NCI-H2196 treated with DMSO at 0.1 percent for 48 hours (cell line): ENCODE measurements at regions not wholly inside any gene's neighbourhood (a gene's known extent, or its start where the extent isn't known, plus 50 kb on each side); places are given as distances from the start of the nearest gene placed in this dataset.
"Not testable (repeated sequence)": the region's sequence is repeated elsewhere in the genome, so short reads cannot be mapped to it uniquely, and the experiment has no call there.

Source experiments
- DNase-seq: peaks from one replicate; lab custom pipeline; 2025; ENCODE audit not compliant: unreplicated experiment; lab: John Stamatoyannopoulos, UW

- no peak for DNase-seq
Observed at GRCh38 chrX:139052461-139052860, 340.9 kb upstream of the FGF13 start.

DNA sequence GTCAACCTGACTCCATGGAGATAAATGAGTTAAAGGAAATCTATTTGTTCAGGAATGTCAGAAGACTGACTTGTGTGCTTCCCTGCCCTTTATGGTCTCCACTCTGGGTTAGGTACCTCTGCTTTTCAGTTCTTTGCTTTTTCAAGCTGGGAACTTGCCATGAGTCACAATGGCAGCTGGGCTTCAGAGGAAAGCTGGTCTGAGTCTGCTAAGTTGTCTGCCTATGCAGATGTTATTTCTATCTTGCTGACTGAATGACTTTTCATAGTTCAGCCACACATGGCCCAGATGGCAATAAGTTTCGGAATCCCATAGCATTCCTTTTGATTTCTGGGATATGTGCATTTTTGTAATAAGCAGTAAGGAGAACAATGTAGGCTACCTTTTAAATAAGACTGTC, 337.9 kb upstream of the FGF13 start:
- no peak for DNase-seq

- DNase-seq, result no peak
Observed at GRCh38 chrX:139044680-139045079, 333.2 kb upstream of the FGF13 start.

DNA sequence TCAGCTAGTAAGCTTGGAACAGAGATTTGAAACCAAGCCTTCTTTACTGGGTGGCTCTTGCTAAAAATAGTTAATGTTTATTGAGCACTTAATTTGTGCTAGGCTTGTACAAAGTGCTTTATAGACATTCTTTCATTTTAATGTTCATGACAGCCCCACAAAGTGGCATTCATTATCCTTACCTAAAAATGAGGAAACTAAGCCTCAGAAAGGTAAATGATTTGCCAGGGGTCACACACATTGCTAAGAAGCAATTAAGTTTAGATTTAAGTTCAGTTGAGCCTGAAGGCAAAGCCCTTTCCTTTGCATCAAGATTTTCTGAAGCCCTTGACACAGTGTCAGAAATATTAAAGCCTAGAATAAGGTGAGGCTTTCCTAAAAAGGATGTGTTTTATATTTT, 327.5 kb upstream of the FGF13 start:
- no peak for DNase-seq

DNA sequence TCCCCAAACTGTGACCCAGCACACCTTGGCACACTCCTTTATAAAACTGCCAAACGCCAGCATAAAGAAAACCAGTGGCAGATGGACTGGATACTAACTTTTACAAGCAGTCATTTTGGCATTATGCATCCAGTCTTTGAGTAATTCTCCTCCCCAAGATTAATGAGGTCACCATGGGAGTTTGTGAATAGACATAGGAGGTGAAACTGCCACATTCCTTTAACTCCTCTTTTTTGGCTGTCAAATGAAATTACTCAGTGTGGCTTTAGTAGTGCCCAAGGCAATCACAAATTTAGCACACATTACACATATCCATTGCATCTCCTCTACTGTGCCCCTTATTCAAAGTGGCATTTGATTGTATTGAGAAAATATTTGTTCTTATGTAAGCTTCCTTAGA, 315.3 kb upstream of the FGF13 start:
- no peak for DNase-seq

DNA sequence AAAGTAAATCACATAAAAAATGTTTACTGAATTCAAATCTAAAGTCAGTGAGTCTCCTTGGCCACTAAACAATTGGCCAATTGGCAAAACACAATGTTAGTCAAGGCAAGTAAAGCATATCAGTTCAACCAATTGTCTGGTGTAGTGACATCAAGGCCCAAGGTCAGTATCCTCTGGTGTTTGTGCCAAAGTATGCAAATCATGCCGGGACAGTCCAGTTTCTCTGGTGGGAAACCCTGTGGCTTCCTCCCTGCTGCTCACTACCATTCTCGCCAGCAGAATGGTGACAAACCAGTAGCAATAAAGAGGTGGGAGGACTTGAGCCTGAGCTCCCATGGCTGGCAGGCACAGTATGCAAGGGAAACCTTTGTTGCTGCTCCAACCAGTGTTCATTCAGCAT, 314.9 kb upstream of the FGF13 start:
- DNase-seq, result no peak

DNA sequence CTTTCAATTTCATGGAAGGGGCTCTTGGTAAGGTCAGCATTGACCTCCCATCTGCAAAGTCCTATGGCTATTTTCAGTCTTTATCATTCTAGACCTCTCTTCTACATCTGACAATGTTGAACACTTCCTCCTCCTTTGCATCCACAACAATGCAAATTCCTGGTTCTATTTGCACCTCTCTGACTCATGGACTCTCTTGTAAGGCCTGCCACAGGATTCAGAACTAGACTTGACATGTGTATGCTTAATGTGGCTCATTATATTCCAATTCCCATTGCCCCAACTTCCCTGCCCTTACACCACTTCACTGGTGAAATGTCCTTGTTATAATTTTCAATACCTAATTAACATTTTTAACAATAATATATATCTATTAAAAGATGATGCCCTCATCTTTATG, 314.3 kb upstream of the FGF13 start:
- DNase-seq, result no peak

DNA sequence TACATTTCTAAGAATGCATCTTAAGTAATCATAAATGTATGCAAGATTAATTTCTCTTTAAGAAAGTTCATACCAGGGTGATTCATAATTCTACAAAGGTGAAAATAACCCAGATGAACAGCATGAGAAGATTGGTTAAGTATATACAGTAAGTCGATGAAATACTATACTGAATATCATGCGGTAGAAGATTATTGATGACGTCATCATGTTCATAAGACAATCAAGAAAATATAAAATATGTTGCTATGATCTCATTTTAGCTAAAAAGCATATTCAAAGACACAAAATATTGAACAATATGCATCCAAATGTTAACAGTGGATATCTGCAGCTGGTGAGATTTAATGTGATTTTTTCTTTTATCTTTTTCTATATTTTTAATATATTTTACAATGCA, 312.0 kb upstream of the FGF13 start:
- DNase-seq, result no peak

GRCh38 chrX:139020801-139021200, 309.3 kb upstream of the FGF13 start:
- DNase-seq, result no peak

- no peak for DNase-seq
Observed at GRCh38 chrX:139018436-139018835, 306.9 kb upstream of the FGF13 start.

- no peak for DNase-seq
Observed at GRCh38 chrX:139015627-139016026, 304.1 kb upstream of the FGF13 start.

DNA sequence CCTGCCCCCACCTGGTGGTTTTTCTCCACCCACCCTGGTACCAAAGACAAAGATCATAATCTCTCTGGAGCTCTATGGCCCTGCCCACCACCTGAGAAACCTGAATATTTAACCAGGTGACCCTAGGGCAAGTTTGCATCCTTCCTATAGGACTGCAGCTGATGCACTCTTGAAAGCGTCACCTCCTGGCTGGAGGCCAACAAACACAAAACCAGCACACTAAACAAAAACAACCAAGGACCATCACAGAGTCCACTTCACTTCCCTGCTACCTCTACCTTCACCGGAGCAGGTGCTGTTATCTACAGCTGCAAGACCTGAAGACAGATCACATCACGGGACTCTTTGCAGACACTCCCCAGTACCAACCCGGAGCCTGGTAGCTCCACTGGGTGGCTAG, 296.7 kb upstream of the FGF13 start:
- peak; percentile 26 for DNase-seq

DNA sequence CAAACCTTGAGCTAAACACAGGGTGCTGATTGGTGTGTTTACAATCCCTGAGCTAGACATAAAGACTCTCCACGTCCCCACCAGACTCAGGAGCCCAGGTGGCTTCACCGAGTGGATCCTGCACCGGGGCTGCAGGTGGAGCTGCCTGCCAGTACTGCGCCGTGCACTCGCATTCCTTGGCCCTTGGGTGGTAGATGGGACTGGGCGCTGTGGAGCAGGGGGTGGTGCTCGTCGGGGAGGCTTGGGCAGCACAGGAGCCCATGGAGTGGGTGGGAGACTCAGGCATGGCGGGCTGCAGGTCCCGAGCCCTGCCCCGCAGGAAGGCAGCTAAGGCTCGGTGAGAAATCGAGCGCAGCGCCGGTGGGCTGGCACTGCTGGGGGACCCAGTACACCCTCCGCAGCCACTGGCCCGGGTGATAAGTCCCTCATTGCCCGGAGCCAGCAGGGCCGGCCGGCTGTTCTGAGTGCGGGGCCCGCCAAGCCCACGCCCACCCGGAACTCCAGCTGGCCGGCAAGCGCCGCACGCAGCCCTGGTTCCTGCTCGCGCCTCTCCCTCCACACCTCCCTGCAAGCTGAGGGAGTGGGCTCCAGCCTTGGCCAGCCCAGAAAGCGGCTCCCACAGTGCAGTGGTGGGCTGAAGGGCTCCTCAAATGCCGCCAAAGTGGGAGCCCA, 292.5 kb upstream of the FGF13 start:
- not testable (repeated sequence) for DNase-seq

DNA sequence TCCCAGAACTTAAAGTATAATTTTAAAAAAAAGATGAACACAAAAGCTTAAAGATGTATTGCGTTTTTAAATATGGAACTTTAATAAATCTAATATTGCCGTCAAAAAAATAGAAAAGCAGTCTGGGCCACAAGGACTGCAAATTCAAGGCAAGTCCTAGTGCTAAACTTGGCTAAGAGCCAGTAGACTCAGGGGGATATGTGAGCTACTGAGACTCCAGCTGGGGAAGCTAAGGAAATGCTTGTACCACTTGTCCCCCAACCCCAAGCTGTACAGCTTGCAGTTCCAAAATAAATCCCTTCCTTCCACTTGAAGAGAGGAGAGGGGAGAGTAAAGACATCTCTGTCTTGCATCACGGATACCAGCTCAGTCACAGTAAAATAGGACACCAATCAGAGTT, 290.8 kb upstream of the FGF13 start:
- no peak for DNase-seq

GRCh38 chrX:138996268-138996667, 284.8 kb upstream of the FGF13 start:
- no peak for DNase-seq

- DNase-seq, result no peak
Observed at GRCh38 chrX:138995458-138995857, 283.9 kb upstream of the FGF13 start.

- not testable (repeated sequence) for DNase-seq
Observed at GRCh38 chrX:138990425-138990824, 278.9 kb upstream of the FGF13 start.

GRCh38 chrX:138986866-138987265, 275.3 kb upstream of the FGF13 start:
- DNase-seq, result no peak

DNA sequence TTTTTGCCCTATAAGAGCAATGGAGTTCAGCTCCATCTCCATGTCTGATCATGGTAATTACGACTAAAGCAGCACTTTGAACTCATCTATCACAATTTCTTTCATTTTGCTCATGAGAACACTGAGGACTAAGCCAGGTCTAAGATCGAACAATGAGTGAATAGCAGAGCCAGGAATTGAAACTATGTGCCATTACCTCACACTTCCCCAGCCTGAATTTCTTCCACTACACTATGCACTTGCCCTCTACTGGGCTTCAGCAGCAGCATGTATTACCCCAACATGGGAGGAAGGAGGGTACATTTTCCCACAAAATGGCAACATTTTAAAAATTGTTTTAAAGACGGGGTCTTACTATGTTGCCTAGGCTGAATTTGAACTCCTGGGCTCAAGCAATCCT, 274.7 kb upstream of the FGF13 start:
- DNase-seq, result no peak

DNA sequence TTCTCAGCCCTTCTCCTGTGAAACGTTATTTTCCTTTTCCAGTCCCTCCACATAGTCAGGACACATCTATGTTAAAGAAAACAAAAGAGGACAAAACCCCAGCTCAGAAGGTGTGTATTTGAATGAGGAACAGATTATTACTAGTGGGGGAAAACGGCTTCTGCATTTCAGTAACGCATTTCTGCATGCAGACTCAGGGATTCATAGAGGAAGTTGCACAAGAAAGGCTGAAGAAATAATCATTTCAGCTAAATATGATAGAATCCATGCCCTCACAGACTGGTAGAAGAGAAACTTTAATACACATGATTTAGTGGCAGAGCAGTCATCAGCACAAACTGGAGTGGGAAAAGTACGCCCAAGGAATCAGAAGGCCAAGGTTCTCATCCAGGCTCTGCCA, 270.8 kb upstream of the FGF13 start:
- DNase-seq, result no peak

GRCh38 chrX:138964501-138964900, 253.0 kb upstream of the FGF13 start:
- DNase-seq, result no peak

GRCh38 chrX:138962419-138962818, 250.9 kb upstream of the FGF13 start:
- DNase-seq, result not testable (repeated sequence)

DNA sequence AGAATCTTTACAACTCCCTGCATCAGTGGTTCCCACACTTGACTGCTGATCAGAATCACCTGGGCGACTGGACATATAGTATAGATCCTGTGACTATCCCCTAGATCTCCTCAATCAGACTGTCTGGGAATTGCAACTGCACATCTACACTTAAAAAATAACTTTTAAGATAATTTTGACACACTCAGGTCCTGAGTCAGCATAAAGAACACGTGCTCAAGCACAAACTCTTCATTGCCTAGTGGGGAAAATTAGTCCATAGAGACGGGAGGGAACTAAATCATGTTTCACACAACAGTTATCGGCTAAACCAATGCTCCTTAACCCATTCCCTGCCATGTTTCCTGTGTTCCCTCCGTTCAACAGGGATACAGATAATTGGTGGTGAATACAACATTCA, 243.5 kb upstream of the FGF13 start:
- no peak for DNase-seq

- no peak for DNase-seq
Observed at GRCh38 chrX:138946926-138947325, 235.4 kb upstream of the FGF13 start.
